HG03457 (cell line): ENCODE measurements at regions not wholly inside any gene's neighbourhood (a gene's known extent, or its start where the extent isn't known, plus 50 kb on each side); places are given as distances from the start of the nearest gene placed in this dataset.
"Not testable (repeated sequence)": the region's sequence is repeated elsewhere in the genome, so short reads cannot be mapped to it uniquely, and the experiment has no call there.

ENCODE experiments used
- ATAC-seq: cut with Tn5 transposase; IDR thresholded peaks from one replicate; pipeline ENCODE4 v1.9.1; 2021; ENCODE audit warnings: moderate number of reproducible peaks; ENCODE audit not compliant: unreplicated experiment

DNA sequence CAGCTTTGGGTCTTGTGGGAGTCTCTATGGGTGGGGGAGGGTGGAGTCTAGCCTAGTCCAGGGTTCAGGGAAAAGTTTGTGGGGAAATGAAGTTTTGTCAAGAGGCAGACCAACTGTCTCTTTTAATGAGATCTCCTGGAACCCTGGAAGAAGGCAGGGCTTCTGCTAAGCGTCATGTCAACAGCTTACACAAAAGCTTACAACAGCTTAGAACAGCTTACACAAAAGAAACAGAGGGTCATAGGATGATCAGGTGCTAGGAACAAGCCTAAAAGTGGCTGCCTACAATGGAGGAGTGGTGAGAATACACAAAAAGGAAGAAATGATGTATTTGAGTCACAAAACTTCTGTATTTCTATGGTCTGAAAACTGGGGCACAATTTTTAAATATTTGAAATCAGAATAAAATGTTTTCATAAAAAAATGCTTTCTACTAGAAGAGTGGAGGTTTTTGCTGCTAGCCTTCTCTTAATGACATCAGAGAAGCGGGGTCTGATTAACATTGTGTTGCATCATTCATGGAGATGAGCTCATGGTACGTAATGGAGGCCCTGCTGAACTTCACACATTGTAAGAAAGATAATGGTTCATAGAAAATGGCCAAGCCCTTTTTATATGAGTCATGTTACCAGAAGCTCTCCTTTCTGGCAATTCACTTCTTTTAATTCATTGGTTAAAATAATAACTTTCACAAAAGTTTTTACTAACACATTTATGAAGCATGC is 351.0 kb downstream of the PIK3C3 start:
- no peak for ATAC-seq

DNA sequence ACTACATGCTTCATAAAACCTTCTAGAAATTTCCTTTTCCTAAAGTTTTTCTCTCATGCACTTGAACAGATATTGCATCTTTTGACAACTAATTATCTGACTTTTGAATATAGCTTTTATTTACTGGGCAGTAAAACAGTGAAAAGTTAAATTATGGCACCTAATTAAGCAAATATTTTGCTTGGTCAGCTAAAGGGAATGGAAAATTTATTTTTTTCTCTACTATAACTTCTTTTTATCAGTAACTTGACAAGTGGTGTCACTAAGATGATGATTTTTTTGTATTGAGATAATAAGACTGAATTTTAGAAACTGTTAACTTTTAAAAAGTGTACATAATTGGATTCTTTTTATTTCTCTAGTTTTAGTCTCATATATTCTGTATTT is 351.6 kb downstream of the PIK3C3 start:
- no peak for ATAC-seq

DNA sequence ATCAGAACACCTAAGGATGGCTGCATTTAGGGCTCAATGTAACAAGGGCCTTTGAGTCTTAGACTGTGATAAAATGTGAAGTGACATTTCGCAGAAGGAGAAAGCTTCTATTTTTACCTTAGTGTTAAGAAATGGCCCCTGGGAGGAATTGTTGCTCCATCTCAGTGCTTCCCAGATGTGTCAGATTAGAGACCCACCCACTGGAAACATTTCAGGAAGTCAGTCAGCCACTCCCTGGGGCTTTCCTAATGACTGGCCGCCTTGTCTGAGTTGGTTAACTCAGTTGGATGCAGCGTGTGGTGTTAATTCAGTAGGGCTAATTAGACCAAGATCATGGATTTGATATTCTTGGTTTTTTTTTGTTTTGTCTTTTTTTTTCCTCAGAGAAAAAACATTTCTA is 355.9 kb downstream of the PIK3C3 start:
- no peak for ATAC-seq

DNA sequence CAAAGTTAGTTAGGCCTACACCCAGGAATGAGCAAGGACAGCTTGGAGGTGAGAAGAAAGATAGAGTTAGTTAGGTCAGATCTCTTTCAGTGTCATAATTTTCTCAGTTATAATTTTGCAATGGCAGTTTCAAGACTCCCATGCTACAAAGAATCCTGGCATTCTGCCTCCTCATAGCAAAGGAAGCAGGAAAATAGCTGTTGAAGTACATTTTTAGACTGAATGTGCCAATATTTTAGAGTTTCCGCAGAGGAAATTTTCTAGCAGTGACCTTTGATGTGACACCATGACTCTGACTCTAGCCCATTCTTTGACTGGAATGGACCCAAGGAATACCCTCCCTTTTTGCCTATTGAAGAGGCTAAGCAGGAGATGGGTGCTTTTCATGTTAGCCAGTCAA is 371.7 kb downstream of the PIK3C3 start:
- no peak for ATAC-seq

DNA sequence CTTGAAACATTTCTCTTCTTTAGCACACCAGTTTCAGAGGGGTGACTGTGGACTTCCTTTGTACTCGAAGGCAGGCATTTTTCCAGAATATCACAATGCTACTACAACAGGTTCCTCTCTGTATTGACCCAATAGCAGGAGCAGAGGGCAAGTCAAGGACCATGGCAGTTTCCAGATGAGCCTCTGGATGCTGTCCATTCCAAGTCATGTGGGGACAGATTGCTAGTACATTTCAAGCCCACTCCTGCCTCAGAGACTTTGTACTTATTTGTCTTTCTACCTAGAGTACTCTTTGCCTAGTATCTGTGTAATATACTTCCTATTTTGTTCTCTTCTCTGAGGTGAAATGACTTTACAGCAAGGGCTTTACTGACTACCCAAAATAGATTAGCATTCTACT is 373.9 kb downstream of the PIK3C3 start:
- ATAC-seq: no peak

DNA sequence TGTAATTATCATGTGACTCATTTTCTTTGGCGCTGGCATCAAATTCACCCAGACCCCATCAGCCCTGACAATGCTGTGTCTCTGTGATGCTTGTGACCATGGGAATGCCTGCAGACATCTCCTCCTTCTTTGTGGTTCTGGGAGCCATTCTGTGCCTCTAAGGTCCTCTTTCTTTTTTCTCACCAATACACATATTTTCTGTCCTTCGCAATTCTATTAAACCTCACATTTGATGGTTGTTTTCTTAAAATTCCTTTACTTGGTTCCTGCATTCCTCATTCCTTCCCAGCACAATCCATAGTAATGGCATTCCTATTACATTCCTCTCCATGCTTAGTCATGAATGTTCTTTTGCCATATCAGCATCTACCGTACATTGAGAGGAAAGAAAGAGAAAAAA is 375.3 kb downstream of the PIK3C3 start:
- ATAC-seq: no peak

DNA sequence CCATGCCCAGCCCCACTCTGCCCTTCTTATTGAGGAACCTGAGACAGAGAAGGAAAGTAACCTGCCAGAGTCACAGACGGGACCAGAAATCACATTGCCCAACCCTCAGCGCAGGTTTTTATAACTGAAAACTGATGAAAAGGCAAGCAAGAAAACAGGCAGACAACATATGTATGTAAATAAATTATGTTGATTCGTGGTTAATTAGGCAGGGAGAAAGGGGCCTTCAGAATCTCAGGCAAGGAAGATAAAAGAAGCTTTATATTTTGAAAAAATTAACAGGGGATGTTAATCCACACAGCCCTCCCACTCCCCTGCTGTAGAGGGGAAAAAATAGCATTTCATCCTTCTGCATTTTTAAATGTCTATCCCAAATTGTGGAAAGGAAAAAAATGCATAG is 378.5 kb downstream of the PIK3C3 start:
- ATAC-seq: no peak

DNA sequence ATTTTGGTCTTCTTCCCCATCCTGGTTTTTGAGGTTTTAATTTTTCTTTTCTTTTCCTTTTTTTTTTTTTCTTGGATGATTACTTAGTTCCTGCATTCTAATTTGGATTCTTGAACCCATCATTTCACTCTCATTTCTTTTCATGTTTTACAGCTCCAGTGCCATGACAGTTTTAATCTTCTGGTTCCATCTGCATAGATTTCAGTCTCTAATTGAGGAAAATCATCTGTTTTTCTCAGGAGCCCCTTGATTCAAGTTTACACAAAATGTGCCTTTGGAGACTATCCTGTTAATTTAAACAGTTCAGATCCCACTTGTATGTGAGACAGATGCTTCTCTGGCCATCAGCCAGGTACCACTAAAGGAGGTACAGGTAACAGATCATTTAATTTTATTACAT is 379.9 kb downstream of the PIK3C3 start:
- ATAC-seq: no peak

DNA sequence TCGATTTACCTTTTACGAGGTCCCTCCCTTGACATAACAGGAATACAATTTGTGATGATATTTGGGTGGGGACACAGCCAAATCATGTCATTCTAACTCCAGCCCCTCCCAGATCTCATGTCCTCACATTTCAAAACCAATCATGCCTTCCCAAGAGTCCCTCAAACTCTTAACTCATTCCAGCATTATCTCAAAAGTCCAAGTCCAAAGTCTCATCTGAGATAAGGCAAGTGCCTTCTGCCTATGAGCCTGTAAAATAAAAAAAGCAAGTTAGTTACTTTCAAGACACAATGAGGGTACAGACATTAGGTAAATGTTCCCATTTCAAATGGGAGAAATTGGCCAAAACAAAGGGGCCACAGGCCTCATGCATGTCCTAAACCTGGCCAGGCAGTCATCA is 381.1 kb downstream of the PIK3C3 start:
- ATAC-seq: no peak

DNA sequence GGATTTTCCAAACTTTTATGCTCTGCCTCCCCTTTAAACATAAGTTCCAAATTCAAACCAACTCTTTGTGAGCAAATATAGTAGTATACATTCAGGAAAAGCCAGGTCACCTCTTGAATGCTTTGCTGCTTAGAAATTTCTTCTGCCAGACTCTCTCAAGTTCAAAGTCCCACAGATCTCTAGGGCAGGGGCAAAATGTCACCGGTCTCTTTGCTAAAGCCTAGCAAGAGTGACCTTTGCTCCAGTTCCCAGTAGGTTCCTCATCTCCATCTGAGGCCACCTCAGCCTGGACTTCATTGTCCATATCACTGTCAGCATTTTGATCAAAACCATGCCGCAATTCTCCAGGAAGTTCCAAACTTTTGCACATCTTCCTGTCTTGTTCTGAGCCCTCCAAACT is 382.3 kb downstream of the PIK3C3 start:
- not testable (repeated sequence) for ATAC-seq

DNA sequence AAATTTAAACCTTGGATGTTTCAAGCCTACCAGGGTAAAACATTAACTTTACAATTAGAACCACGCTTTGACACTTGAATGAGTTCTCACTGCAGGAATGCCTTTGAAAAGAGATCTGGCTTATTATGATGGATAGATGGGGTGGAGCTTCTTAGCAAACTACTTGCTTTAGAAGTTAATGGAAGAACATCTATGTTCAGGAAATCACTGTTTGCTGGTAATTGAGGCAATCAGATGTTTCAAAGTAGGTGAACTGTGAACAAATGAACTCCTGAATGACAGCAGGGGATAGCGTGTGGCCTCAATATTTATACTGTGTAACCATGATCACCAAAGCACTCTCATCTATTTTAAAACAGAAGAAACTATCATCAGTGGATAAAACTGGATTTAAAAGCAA is 383.6 kb downstream of the PIK3C3 start:
- no peak for ATAC-seq

DNA sequence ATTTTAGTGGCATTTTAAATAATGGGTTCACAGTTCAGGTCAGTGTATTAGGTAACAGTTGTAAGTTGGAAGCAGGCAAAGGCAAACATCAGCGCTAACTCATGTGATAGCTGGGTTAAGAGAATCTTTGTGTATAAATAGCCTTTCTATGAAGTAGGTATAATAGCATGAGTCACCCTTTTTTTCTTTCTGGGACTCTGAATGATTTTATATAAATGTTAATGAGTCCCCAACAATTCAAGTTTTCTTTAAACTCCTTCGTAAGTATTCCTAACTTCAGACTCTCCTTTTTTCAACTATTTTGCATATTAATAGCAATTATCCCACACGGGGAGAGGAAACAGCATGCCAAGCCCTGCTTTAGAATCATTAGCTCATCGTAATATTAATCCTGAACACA is 384.3 kb downstream of the PIK3C3 start:
- ATAC-seq: no peak

DNA sequence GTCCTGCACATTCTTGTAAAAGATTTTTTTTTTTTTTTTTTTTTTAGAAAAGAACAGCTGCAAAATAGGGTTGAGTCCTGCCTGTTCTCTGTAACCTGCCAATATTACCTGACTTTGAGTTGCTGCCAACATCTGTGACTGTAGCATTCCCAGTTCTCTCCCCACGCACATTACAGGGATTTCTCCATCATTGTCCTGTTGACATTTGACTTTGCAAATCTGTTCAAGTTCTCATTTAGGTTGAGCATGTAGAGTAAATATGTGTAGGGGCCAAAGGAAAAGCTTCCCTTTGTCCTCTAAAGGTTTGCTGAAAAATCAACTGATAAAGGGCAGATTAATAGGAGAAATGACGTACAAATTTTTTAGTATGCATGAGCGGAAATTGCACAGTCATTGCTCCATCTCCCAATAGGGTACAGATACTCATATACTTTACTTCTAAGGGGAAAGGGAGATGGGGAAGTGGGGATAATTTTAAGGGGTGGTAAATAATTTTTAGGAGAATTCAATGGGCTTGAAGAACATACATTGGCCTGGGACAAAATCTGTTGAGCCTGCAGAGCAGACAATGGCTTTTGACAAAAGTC is 385.5 kb downstream of the PIK3C3 start:
- ATAC-seq: no peak

DNA sequence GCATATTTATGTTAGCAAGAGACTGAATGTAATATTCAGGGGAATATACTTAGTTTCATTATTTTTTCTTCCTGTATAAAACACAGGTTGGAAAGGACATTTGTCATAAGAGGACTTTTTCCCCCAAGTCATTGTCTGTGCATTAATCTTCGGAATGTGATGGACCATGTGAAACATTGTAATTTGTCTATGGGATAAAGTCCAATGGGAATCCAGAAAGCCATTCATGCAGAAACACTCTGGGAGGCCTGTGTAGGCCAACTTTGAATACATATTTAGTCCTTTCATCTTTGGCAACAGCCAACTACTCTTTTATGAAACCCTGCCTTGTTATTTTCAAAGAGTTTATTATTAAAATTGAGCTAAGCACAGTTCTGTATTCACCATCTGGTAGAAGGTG is 386.4 kb downstream of the PIK3C3 start:
- ATAC-seq: no peak

DNA sequence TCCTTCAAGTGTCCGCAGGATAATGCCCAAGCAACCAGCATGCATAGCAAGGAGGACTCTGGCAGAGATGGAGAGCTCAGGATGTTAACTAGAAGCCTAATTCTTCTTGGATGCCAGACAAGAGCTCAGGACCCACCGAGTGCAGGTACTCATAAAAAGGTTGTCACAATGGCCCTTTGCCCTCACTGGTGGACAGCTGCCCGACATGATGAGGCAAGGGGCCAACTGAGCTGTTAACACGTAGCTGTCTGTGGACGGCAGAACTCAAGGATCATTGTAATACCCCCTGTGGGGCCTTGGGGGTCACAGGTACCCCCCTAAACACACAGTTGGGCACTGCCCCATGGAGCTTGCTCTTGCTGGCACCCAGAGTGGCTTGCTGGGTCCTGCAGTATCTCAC is 393.7 kb downstream of the PIK3C3 start:
- no peak for ATAC-seq

DNA sequence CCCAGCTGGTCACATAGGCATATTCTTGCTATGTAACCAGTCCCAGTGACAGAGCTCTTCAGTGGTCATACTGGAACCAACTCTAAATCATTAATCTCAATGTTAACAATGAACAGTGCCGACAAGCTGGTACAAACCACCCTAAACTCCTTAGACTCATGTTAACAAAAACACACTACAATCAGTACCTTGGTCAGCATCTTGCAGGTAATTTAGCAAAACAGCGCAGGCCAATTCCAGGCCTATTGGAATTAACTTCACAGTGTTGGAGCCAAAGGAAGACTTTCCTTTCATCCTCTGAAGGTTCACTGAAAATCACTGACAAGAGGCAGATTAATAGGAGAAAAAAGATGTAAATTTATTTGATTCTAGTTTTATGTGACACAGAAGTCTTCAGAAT is 396.4 kb downstream of the PIK3C3 start:
- no peak for ATAC-seq

DNA sequence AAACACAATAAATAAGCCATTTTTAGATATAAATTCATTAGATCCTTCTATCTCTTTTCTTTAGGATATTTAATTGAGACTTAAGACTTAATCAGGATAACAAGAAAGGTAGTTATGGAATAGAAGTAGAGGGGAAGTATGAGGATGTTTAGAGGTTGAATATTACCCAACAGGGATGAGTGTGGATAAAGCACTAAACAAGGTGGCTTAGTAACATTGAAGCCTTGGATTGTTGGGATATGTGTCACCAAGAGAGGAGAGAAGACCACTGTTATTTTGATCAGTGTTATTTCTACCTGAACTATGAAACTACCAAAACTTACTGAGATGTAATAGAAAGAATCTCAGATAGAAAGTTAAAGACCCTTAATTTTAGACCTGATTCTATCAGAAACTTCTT is 405.7 kb downstream of the PIK3C3 start:
- ATAC-seq: no peak

DNA sequence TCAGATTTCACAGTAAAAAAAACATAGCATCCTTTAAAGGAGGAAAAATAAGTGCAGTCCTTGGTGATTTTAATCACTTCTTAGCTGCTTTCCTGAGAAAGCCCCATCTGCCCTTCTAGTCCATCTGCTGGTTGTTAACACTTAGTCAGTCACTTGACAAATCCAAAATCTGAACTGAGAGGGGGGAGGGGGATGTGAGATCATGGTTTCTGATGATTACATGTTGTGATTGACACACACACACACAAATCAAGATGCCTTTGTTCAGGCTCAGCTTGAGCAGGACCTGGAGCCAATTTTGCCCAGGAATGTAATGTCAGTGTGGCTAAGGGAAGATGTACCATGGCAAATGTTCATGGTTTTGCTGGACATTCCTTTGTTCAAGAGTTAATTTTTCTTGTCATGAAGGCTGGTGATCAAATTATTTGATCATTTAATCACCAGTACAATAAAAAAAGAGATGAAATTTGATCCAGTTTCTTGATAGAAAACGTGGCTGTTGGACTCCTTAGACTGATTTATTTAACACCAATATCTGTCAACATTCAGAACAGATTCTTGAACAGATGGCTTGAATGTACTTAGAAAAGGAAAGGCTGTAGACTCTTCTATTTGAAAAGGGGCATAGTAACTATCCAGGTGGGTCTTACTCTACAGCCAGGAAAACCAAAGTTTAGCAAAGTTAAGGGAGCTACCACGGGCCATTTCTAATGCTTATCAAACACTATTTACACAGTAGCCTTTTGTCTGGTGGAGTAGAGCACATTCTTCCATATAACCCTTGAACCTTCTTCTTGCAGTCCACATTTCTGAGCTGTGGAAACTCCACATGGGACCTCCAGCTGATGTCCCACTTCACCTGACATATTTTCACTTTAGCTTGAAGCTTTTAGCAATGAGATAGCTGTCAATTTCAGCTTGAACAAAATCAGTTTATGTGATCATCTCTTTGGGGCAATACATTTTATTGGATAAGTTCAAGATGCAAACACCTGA is 408.7 kb downstream of the PIK3C3 start:
- no peak for ATAC-seq

DNA sequence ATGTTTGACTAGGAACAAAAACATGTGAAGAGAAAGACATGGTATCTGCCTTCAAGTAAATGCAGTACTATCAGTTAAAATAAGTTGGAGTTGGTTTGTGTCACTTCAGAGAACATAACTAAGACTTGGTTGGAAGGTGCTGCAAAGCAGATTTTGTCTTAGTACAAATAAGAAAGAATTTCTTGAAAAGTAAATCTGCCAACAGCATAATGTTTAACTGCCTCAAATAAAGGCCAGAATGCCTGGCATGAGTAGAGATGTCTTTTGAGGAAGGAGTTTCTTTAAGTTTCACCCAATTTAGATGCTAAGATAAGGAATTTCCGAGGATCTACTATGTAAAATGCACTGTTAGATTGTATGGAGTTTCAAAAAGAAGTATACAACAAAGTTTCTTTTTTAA is 409.7 kb downstream of the PIK3C3 start:
- no peak for ATAC-seq

DNA sequence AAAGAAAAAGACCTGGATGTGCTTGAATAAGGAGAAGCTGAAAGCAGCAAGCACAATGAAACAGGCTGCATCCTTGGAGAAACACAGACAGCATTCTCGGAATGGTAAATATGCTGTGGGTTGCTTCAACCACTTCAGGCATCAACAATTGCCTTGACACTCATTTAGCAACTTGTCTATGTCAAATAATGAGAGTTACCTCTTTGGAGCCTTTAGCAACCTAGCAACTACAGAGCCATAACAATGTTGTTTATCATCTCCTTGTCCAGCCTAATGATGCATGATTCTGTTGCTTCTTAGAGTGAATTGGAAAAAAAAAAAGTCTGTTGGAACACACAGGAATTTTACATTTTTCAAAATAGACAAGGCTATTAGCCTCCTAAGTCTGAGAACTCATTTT is 410.6 kb downstream of the PIK3C3 start:
- ATAC-seq: no peak

DNA sequence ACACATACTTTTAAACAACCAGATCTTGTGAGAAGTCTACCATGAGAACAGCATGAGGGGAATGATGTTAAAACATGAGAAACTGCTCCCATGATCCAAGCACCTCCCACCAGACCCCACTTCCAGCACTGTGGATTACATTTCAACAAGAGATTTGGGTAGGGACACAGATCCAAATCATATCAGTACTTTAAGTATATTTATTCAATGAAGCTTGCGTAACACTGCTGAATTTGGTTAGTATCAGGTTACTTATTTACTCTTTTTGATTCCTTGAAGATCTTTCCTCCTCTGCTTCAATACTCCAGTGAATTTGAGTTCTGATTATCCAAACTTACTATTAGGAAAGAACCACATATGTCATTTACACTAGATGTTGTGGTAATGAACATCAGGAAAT is 418.6 kb downstream of the PIK3C3 start:
- ATAC-seq: no peak

DNA sequence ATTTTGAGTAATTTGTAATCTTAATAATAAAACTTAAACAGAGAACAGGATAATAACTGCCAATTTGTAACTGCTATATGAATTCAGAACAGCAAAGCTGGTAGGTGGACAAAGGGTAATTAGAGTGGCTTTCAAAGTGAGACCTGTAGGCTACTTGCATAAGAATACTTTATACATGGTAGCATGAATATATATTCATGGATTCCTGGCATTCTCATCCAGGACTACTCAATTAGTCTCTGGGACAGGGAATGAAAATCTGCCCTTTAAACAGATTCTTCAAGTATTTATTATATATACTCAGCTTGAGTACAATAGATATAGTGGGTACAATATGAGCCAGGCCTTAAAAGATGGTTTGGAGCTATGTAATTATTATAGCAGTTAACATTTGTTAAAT is 419.9 kb downstream of the PIK3C3 start:
- no peak for ATAC-seq
